Urinary bladder (tissue), 3 donors: ENCODE measurements at regions not wholly inside any gene's neighbourhood (a gene's known extent, or its start where the extent isn't known, plus 50 kb on each side); places are given as distances from the start of the nearest gene placed in this dataset.
"Not testable (repeated sequence)": the region's sequence is repeated elsewhere in the genome, so short reads cannot be mapped to it uniquely, and the experiment has no call there.

ENCODE experiments used
- DNase-seq: peaks from one replicate; pipeline ENCODE4 v3.0.0-alpha.2; 2015; ENCODE audit errors: extremely low spot score
- H3K27ac ChIP-seq: one replicate; pipeline ENCODE4 v1.5.1; 2013; ENCODE audit warnings: low read depth, mild to moderate bottlenecking, moderate library complexity
- H3K36me3 ChIP-seq: one replicate; pipeline ENCODE4 v1.6.1; 2013; ENCODE audit warnings: mild to moderate bottlenecking, moderate library complexity; ENCODE audit not compliant: insufficient read depth
- H3K4me1 ChIP-seq: one replicate; pipeline ENCODE4 v1.6.1; 2013; ENCODE audit warnings: mild to moderate bottlenecking, moderate library complexity; ENCODE audit not compliant: insufficient read depth
- H3K4me3 ChIP-seq: one replicate; pipeline ENCODE4 v1.5.1; 2013; ENCODE audit warnings: low read depth, low read length
- WGBS: extraction: QIAGEN DNeasy Blood & Tissue Kit; methylation state at CpG from one replicate; pipeline ENCODE4 v1.1.7; 2013; 5-methylcytosine and 5-hydroxymethylcytosine counted together
- donor health status: healthy with polysubstance abuse.
- donor health status: healthy.

DNA sequence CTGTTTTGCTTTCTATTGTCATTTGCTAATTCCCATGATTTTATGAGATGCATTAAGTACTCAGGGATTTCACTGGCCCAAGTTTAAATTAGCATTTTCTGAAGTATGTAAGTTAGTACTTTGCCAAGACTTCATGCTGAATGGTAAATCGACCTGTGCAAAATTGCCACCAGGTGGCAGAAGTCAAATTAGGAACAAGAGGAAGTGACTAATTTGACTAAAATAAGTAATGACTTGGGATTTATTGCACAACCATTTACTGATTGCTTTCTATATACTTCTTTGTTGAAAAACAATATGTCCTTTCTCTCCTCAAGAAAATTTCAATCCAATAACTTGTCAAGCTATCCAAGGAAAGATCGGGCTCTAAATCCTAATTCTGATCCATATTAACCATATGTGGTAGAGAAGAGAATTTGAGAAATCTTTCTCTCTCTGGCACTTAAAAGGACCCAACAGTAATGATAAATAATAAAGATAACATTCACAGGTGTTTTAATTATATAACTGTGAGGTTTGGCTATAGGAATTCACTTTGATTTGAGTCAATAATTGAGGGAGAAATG, 253.7 kb upstream of the CHORDC1 start:
- H3K4me1 ChIP-seq, result no peaks in the 10 kb centered on the region
- WGBS, result 39% methylated on average over 2 of the region's 2 CpGs
- no peaks in the 10 kb centered on the region for H3K36me3 ChIP-seq
- no peak overlapping the region for H3K27ac ChIP-seq
- no peak overlapping the region for H3K4me3 ChIP-seq
- DNase-seq, result no peak

DNA sequence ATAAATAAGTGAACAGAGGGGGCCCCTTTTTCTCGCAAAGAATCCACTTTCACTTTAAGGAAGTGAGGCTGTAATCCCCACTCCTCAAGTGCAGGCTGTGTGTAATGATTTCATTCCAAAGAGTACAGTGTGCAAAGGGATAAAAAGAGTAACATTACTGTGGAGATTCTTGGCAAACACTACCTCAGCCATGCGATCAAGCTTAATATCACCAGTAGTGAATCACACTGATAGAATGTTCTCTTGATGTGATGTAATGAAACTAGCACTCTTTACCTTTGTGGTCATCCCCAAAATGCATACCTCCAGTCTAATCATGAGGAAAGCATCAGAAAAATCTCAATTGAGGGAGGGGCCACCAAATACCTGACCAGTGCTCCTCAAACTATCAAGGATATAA, 246.1 kb upstream of the CHORDC1 start:
- Histone ChIP-seq H3K36me3 (no peaks in the 10 kb centered on the region), H3K27ac (no peak overlapping the region), H3K4me3 (no peak overlapping the region), H3K4me1 (no peaks in the 10 kb centered on the region)
- no peak for DNase-seq
- WGBS, result 32% methylated on average over 2 of the region's 2 CpGs

DNA sequence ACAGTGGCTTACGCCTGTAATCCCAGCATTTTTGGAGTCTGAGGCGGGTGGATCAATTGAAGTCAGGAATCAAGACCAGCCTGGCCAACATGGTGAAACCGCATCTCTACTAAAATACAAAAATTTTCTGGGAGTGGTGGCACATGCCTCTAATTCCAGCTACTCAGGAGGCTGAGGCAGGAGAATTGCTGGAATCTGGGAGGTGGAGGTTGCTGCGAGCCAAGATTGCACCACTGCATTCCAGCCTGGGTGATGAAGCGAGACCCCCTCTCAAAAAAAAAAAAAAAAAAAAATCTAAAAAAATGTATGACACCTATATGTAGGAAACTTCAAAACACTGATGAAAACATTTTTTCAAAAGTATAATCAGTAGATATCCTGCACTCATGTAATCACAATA, 242.7 kb upstream of the CHORDC1 start:
- DNase-seq, result no peak
- 92% methylated on average over 5 of the region's 5 CpGs for WGBS
- H3K4me3 ChIP-seq, result no peak overlapping the region
- H3K27ac ChIP-seq, result no peak overlapping the region
- H3K36me3 ChIP-seq, result no peaks in the 10 kb centered on the region
- no peaks in the 10 kb centered on the region for H3K4me1 ChIP-seq

DNA sequence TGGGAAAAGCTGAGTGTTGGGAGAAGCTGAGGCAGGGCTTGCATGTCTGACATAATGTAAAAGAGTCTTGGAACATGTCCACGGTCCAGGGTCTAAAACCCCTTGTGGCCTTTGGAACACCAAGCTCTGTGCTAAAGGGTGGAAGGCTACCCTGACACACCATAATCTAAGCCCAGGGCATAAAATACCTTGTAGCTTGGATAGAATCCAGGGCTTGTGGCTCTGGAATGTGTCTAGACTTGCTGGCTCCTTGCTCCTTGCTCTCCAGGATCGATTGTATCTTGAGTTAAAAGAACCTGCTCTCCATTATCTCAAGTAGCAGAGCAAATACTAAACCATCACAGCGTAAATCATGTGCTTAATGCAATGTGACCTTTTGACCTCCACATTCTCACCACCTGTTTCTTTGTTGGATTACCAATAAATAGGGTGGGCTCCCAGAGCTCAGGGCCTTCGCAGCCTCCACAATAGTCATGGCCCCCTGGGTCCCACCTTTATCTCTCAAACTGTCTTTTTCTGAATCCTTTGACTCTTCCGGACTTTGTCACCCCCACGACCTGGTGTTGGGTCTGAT, 232.6 kb upstream of the CHORDC1 start:
- DNase-seq, H3K4me3 ChIP-seq, H3K4me1 ChIP-seq, H3K27ac ChIP-seq, H3K36me3 ChIP-seq: not testable (repeated sequence)
- WGBS, result 67% methylated on average over 6 of the region's 6 CpGs

DNA sequence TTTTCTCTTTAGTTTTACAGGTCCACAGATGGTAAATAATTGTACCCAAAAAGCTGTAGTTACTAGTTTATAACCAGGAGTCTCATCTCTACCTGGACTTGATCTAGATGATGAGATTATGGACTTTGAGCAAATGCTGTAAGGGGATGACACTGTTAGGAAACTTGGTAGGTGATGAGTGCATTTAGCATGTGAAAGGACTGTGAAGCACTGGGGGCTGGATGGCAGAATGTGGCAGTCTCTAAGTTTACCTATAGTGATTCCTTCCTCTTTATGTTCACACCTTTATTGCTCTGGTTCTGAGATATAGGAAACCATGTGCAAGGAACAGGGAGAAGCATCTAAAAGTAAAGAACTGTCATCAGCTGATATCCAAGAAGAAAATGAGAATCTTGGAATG, 230.7 kb upstream of the CHORDC1 start:
- no peak overlapping the region for H3K27ac ChIP-seq
- DNase-seq, result no peak
- no peaks in the 10 kb centered on the region for H3K4me1 ChIP-seq
- H3K4me3 ChIP-seq, result no peak overlapping the region
- no peaks in the 10 kb centered on the region for H3K36me3 ChIP-seq

DNA sequence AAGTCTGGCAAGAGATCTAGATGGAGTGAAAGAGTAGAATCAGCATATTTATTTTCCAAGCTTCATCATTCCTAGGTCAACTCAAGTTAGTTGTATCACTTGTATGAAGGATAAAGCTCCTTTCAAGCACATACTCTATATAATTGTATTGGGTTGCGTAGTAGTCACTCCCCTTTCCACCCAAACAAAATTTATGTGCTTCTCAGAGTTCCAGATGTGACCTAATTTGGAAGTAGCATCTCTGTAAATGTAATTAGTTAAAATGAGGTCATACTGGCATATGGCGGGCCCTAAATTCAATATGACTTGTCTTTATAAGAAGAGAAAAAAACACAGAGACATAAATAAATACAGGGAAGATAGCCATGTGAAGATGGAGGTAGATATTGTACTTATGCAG, 226.8 kb upstream of the CHORDC1 start:
- no peak for DNase-seq
- H3K4me3 ChIP-seq, result no peak overlapping the region
- no peaks in the 10 kb centered on the region for H3K36me3 ChIP-seq
- no peaks in the 10 kb centered on the region for H3K4me1 ChIP-seq
- 95% methylated on average over 2 of the region's 2 CpGs for WGBS
- no peak overlapping the region for H3K27ac ChIP-seq

DNA sequence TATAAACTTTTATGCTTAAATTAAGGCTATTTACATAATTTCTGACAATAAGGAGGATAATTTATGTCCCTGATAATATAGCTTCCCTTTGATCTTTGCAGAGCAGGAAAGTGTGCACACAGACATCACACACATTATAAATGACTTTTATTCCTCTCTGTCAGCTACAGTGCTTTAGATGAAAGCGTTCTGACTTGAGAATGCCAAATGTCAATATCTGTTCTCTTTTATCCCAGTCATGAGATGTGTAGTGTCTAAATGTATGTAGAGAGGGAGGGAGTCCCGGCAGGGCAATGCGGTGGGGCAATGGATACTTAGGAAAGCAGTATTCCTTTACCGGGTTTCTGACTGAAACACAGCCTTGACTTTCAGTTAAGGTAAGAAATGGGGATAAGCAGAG, 225.4 kb upstream of the CHORDC1 start:
- DNase-seq, result no peak
- Histone ChIP-seq H3K4me3 (no peak overlapping the region), H3K4me1 (no peaks in the 10 kb centered on the region), H3K36me3 (no peaks in the 10 kb centered on the region), H3K27ac (no peak overlapping the region)
- 42% methylated on average over 4 of the region's 4 CpGs for WGBS

DNA sequence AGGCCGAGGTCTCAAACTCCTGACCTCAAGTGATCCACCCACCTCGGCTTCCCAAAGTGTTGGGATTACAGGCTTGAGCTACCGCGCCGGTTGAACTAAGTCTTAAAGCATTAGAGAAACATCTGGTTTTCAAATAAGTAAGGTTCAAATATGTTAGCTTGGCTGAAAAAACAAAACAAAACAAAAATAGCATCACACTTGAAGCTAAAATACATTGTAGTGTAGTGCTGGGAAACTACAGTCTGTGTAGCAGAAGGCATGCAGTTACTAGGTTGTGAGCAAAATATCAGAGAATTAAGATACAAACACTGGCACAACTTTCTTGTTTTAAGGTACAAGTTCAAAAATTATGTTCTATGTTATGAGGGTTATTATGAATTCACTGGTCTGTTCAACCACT, 224.8 kb upstream of the CHORDC1 start:
- DNase-seq, result no peak
- 39% methylated on average over 5 of the region's 5 CpGs for WGBS
- no peaks in the 10 kb centered on the region for H3K36me3 ChIP-seq

DNA sequence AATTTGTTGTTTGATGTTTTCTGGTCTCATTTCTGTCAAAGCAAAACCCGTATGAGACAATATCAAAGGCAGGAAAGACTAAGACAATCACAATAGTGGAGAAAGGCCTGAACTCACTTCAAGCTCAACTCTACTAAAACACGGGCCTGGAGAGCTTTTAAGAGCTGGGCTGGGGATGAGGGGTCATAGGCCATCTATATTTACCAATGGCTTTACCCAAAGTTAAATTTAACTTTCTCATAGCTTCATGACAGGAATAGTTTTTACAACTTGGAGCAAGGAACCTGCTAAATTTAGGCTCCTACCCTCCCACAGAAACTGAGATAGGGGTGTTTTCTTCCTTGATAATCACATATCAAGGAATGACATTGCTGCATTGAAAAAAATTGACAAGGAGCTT, 223.4 kb upstream of the CHORDC1 start:
- Histone ChIP-seq H3K4me3 (no peak overlapping the region), H3K27ac (no peak overlapping the region), H3K4me1 (no peaks in the 10 kb centered on the region), H3K36me3 (no peaks in the 10 kb centered on the region)
- no peak for DNase-seq
- WGBS, result 52% methylated on average over 2 of the region's 2 CpGs

More for the DNA sequence above, 224.8 kb upstream of the CHORDC1 start:
- H3K4me3 ChIP-seq, result no peak overlapping the region
- H3K4me1 ChIP-seq, result no peaks in the 10 kb centered on the region
- H3K27ac ChIP-seq, result no peak overlapping the region

DNA sequence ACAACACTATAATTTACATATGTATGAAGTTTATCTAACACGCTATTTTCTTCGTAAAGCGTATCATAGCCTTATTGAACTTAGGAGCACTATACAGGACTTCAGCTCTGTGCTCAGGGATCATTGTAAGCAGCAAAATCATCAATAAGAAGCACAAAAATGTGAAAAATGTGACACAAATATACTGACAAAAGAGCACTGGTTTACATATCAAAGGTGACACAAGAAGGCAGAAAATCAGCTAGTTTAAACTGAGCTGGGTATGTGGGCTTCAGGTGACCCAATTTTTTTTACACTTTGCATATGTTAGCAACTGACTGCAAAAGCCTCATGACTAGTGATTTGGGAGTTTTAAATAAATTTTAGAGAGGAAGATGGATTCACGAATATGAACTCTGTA, 215.2 kb upstream of the CHORDC1 start:
- no peak for DNase-seq
- H3K36me3 ChIP-seq, result no peaks in the 10 kb centered on the region
- H3K27ac ChIP-seq, result no peak overlapping the region
- 93% methylated on average over 4 of the region's 4 CpGs for WGBS
- no peak overlapping the region for H3K4me3 ChIP-seq
- H3K4me1 ChIP-seq, result no peaks in the 10 kb centered on the region

DNA sequence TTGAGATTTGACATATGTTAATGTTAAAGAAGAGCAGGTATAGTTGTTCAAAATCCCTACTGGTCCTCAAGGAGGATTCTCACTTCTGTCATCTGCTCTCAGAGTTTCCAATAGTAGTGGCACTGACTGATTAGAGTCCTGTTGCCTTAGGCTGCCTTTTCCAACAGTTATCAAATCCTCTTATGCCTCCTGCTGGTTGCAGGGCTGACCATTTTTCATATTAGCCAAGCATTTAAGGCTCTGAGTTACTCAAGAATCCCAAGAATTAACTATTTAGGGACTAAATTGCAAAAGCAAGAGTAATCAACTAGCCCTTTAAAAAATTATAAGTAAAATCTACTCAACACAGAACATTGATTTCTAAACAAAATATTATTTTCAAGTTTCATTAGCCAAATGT, 212.0 kb upstream of the CHORDC1 start:
- Histone ChIP-seq H3K27ac (no peak overlapping the region), H3K4me3 (no peak overlapping the region), H3K4me1 (no peaks in the 10 kb centered on the region), H3K36me3 (no peaks in the 10 kb centered on the region)
- DNase-seq, result no peak

DNA sequence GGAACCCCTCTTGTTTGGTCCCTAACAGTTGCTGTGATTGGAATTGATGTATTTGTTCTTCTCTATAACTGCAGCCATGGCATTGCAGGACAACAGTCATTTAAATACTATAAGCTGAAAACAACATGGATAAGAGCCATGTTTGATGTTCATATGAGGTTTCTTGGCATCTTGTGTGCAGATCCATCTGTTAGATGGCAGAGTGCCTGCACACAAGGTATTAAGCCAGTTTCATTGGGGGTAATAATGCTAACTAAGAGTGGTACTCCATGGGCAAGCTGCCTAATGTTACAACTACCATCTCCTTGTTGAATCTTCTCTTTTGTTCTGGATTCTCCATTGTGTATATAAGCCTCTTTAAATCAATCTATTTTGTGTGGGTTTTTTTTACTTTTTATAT, 206.0 kb upstream of the CHORDC1 start:
- DNase-seq, result no peak

DNA sequence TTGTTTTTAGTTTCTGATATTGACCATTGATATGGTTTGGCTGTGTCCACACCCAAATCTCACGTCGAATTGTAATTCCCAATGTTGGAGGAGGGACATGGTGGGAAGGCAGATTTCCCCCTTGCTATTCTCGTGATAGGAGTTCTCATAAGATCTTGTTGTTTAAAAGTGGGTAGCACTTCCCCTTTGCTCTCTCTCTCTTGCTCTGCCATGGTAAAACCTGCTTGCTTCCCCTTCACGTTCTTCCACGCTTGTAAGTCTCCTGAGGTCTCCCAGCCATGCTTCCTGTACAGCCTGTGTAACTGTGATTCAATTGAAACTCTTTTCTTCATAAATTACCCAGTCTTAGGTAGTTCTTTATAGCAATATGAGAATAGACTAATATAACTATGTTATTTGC, 203.6 kb upstream of the CHORDC1 start:
- Histone ChIP-seq H3K36me3 (no peaks in the 10 kb centered on the region), H3K27ac (no peak overlapping the region), H3K4me3 (no peak overlapping the region), H3K4me1 (no peaks in the 10 kb centered on the region)
- 85% methylated on average over 5 of the region's 5 CpGs for WGBS
- no peak for DNase-seq

More for the DNA sequence above, 206.0 kb upstream of the CHORDC1 start:
- Histone ChIP-seq H3K4me3 (no peak overlapping the region), H3K27ac (no peak overlapping the region), H3K36me3 (no peaks in the 10 kb centered on the region), H3K4me1 (no peaks in the 10 kb centered on the region)

DNA sequence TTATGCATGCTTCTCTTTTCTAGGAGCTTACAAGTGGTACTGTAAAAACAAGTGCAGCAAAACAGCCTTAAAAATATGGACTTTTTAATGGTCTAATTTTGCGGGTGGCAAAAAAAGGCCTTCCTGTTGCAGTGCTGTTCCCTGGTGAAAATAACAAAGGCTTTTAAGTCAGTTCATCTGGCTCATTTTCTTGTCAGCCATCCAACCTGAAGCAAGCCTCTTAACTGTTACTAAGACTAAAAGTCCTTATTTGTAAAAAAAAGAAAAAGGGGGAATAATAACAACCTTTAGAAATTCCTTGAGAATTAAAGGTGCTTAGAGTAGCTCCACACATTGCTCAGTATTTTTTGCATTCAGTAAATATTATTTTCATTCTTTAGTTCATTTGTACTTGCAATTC, 200.5 kb upstream of the CHORDC1 start:
- 39% methylated on average over 1 of the region's 1 CpG for WGBS
- no peaks in the 10 kb centered on the region for H3K36me3 ChIP-seq
- no peak for DNase-seq
- H3K4me1 ChIP-seq, result no peaks in the 10 kb centered on the region
- H3K4me3 ChIP-seq, result no peak overlapping the region
- H3K27ac ChIP-seq, result peak overlapping the region; percentile 38

DNA sequence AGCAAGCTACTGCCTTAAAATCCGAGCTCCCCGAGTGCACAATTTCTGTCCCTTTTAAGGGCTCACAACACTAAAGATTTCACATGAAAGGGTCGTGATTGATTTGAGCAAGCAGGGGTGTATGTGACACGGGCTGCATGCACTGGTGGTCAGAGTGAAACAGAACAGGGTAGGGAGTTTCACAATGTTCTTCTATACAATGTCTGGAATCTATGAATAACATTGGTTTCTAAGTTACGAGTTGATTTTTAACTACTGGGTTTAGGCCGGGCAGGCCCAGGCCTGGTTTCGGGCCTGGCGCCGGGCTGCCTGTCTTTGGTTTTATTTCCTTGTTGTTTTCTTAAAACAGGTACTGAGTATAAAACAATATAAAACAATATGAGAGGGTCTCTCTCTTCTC, 199.9 kb upstream of the CHORDC1 start:
- not testable (repeated sequence) for H3K36me3 ChIP-seq, H3K4me1 ChIP-seq, H3K27ac ChIP-seq, H3K4me3 ChIP-seq, DNase-seq
- WGBS, result 68% methylated on average over 9 of the region's 9 CpGs
